MCF 10A (cell line): ENCODE measurements at regions not wholly inside any gene's neighbourhood (a gene's known extent, or its start where the extent isn't known, plus 50 kb on each side); places are given as distances from the start of the nearest gene placed in this dataset.
"Not testable (repeated sequence)": the region's sequence is repeated elsewhere in the genome, so short reads cannot be mapped to it uniquely, and the experiment has no call there.

Experiments used
- BruUV-seq: library from RNA; stranded (reverse); fragments of 400-500 nt; replicated peaks from 2 replicates; lab custom pipeline; 2021; lab: Mats Ljungman, UMichigan
- CTCF ChIA-PET: fragments of 300-600 bp; sonication (Branson Sonifier 250); formaldehyde crosslinking; extraction: SDS; loops from one replicate; lab custom pipeline; 2021; ENCODE audit warnings: antibody characterized with exemption, inconsistent platforms; lab: Yijun Ruan, JAX
- POLR2A ChIA-PET: fragments of 300-600, 350-650 bp; sonication (Branson Sonifier 250); formaldehyde crosslinking; extraction: SDS; loops from one replicate; lab custom pipeline; 2020; ENCODE audit warnings: antibody characterized with exemption, inconsistent platforms; lab: Yijun Ruan, JAX
- DNase-seq: peaks from one replicate; pipeline ENCODE4 v3.0.0-alpha.2; 2018; ENCODE audit not compliant: unreplicated experiment
- H3K27ac Mint-ChIP-seq: one replicate; pipeline ENCODE4 v1.8.0; 2022; ENCODE audit warnings: mild to moderate bottlenecking, low read depth, mixed read lengths; ENCODE audit not compliant: unreplicated experiment
- H3K27me3 Mint-ChIP-seq: one replicate; pipeline ENCODE4 v1.8.0; 2022; ENCODE audit warnings: mixed read lengths; ENCODE audit not compliant: insufficient read depth, unreplicated experiment
- H3K36me3 Mint-ChIP-seq: one replicate; pipeline ENCODE4 v1.8.0; 2022; ENCODE audit warnings: mild to moderate bottlenecking, moderate library complexity, mixed read lengths; ENCODE audit not compliant: insufficient read depth, unreplicated experiment
- H3K4me1 Mint-ChIP-seq: one replicate; pipeline ENCODE4 v1.8.0; 2022; ENCODE audit warnings: mixed read lengths; ENCODE audit not compliant: insufficient read depth, unreplicated experiment
- H3K4me3 Mint-ChIP-seq: one replicate; pipeline ENCODE4 v1.8.0; 2022; ENCODE audit warnings: mild to moderate bottlenecking, moderate library complexity, mixed read lengths; ENCODE audit not compliant: unreplicated experiment
- H3K9me3 Mint-ChIP-seq: one replicate; pipeline ENCODE4 v1.8.0; 2022; ENCODE audit warnings: mixed read lengths; ENCODE audit not compliant: unreplicated experiment
- intact Hi-C: fragments of 100-400 bp; cut with micrococcal nuclease; formaldehyde crosslinking; loops from 2 replicates; pipeline ENCODE4 v1.14.1; 2022
- TF ChIP-seq, protein P1 (sequence below): fragments of 200-600 bp; IDR thresholded peaks from one replicate; pipeline ENCODE4 v1.8.0; 2022; ENCODE audit warnings: antibody characterized with exemption, mild to moderate bottlenecking; ENCODE audit not compliant: unreplicated experiment

GRCh38 chr3:69660631-69661030 is 78.6 kb upstream of the MITF start:
- CTCF ChIA-PET, result interaction anchor here (0.7 to 2.6 kb wide), 2 partner anchors 10 to 481 kb away, joined by 4 to 11 read pairs; no protein-coding TSS in a partner anchor
- Mint-ChIP-seq H3K27ac (no peak overlapping the region), H3K36me3 (no peaks in the 10 kb centered on the region), H3K9me3 (no peaks in the 10 kb centered on the region), H3K4me3 (no peak overlapping the region), H3K4me1 (peaks cover 10% of the 10 kb centered on the region), H3K27me3 (no peaks in the 10 kb centered on the region)
- intact Hi-C loops, result no loop called here
- no peak for DNase-seq
- POLR2A ChIA-PET, result no interaction called here
- TF ChIP-seq, protein P1, sequence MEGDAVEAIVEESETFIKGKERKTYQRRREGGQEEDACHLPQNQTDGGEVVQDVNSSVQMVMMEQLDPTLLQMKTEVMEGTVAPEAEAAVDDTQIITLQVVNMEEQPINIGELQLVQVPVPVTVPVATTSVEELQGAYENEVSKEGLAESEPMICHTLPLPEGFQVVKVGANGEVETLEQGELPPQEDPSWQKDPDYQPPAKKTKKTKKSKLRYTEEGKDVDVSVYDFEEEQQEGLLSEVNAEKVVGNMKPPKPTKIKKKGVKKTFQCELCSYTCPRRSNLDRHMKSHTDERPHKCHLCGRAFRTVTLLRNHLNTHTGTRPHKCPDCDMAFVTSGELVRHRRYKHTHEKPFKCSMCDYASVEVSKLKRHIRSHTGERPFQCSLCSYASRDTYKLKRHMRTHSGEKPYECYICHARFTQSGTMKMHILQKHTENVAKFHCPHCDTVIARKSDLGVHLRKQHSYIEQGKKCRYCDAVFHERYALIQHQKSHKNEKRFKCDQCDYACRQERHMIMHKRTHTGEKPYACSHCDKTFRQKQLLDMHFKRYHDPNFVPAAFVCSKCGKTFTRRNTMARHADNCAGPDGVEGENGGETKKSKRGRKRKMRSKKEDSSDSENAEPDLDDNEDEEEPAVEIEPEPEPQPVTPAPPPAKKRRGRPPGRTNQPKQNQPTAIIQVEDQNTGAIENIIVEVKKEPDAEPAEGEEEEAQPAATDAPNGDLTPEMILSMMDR, result no peak
- BruUV-seq, result no TSS peak

DNA sequence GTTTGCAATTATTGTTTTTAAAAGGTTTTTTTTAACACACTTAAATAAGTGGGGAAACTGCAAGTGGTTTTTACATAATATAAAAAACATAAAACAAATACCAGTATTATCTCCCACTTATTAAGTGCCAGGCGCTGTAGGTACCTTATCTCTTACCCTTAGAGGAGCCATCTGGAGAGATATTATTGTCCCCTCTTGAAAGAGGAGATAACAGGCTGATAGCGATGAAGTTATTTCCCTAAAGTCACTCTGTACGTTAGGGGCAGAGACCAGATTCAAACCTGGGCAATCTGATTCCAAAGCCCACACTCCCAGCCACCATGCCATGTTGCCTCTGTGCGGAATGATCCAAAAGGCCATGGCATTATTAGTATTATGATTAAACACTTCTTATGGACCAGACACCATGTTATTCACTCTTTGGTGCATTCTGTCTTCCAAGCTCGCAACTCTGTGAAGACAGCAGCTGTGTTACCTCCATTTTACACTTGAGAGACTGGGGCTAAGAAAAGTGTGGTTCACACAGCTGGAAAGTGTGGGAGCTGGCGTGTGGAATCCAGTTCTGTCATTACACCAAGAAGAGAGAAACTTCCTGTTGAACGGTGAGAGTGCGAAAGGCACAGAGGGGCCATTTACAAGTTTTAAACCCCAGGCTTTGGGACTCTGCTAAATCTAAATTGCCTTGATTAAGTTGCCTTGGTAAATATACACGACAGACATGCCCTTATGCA is 79.9 kb upstream of the MITF start:
- H3K27me3 Mint-ChIP-seq, result no peaks in the 10 kb centered on the region
- no TSS peak for BruUV-seq
- CTCF ChIA-PET, result no interaction called here
- intact Hi-C loops, result no loop called here
- no peaks in the 10 kb centered on the region for H3K36me3 Mint-ChIP-seq
- no peaks in the 10 kb centered on the region for H3K9me3 Mint-ChIP-seq
- TF ChIP-seq, protein P1, result no peak
- no peaks in the 10 kb centered on the region for H3K4me1 Mint-ChIP-seq
- POLR2A ChIA-PET, result interaction anchor here (0.8 to 1.0 kb wide), 2 partner anchors 91 to 295 kb away, joined by 3 to 5 read pairs; no protein-coding TSS in a partner anchor
- no peak overlapping the region for H3K4me3 Mint-ChIP-seq
- DNase-seq, result no peak
- H3K27ac Mint-ChIP-seq, result no peak overlapping the region

DNA sequence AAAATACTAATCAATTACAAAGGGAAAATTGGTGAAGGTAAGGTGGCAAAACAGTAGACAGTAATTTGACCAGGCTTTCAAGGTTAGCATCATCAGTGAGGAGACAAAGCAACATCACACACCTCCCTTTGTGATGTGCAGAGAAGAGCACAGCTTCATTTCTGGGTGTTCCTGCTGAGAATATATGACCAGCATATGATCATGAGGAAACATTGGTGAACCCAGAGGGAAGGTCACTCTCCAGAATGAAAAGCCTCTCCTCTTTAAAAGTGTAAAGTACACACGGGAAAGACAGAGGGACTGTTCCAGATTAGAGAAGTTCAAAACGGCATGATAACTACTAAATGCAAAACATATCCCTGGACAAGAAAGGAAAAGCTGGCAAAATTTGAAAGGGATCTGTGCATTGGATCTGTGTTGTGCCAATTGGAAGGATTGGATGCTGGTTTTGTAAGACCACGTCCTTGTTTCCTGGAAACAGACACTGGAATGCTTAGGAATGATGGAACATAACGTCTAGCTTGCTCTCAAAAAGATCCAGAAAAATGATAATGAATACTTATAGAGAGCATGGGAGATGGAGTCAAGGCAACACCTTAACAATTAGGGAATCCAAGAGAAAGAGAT is 80.6 kb upstream of the MITF start:
- Mint-ChIP-seq H3K4me1 (no peaks in the 10 kb centered on the region), H3K27ac (no peak overlapping the region), H3K36me3 (no peaks in the 10 kb centered on the region), H3K27me3 (no peaks in the 10 kb centered on the region), H3K4me3 (no peak overlapping the region), H3K9me3 (no peaks in the 10 kb centered on the region)
- intact Hi-C loops, result no loop called here
- POLR2A ChIA-PET, result interaction anchor here (0.8 kb wide), 1 partner anchor 295 kb away, joined by 3 read pairs; no protein-coding TSS in a partner anchor
- CTCF ChIA-PET, result interaction anchor here (0.6 kb wide), 1 partner anchor 348 kb away, joined by 4 read pairs; no protein-coding TSS in a partner anchor
- TF ChIP-seq, protein P1, result no peak
- no peak for DNase-seq
- no TSS peak for BruUV-seq

DNA sequence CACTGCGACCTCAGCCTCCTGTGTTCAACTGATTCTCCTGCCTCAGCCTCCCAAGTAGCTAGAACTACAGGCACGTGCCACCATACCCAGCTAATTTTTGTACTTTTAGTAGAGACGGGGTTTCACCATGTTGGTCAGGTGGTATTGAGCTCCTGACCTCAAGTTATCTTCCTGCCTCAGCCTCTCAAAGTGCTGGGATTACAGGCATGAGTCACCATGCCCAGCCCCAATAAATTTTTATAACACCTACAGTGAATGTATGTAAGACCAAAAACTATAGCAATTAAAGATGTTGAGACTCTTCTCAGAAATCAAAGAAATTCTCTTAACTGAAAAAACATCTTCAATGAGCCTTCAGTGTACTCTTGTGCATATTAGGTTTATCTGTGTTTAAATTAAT is 82.2 kb upstream of the MITF start:
- BruUV-seq, intact Hi-C loops, DNase-seq, H3K27ac Mint-ChIP-seq, POLR2A ChIA-PET, H3K9me3 Mint-ChIP-seq, H3K27me3 Mint-ChIP-seq, H3K4me3 Mint-ChIP-seq, H3K4me1 Mint-ChIP-seq, H3K36me3 Mint-ChIP-seq: not testable (repeated sequence)
- CTCF ChIA-PET, result interaction anchor here (0.6 to 1.5 kb wide), 3 partner anchors 9 to 346 kb away, joined by 3 to 4 read pairs (median 3); no protein-coding TSS in a partner anchor
